Pancreas (tissue), 10 donors: ENCODE measurements at regions not wholly inside any gene's neighbourhood (a gene's known extent, or its start where the extent isn't known, plus 50 kb on each side); places are given as distances from the start of the nearest gene placed in this dataset.
"Not testable (repeated sequence)": the region's sequence is repeated elsewhere in the genome, so short reads cannot be mapped to it uniquely, and the experiment has no call there.

Source experiments
- ATAC-seq, 4 donors: fragments of 200-7000 bp; cut with Tn5 transposase; one replicate each; pipeline versions ENCODE4 v1.8.0 to v1.9.1; 2020; ENCODE audit warnings: mild to moderate bottlenecking in 4 of 4, moderate library complexity in 4 of 4
- DNase-seq, 6 donors: peaks; one replicate each; pipeline ENCODE4 v3.0.0-alpha.2; 2020
- FAIRE-seq: peaks from 2 replicates; lab custom pipeline; 2012; peaks lifted over from hg19 to GRCh38; lab: Jason Lieb, UNC
- H3K27ac ChIP-seq, 4 donors: fragments of 200-600 bp; sonication (generic); 1 replicate in 3 of 4; 2 replicates in 1 of 4; pipeline versions ENCODE4 v1.5.0 to v1.8.0; 2020
- H3K27me3 ChIP-seq, 4 donors: fragments of 200-600 bp; one replicate each; pipeline ENCODE4 v1.8.0; 2021
- H3K36me3 ChIP-seq, 3 donors: fragments of 200-600 bp; sonication (generic) in 1 of 3; one replicate each; pipeline versions ENCODE4 v1.5.0 to v1.8.0; 2020 to 2021
- H3K4me1 ChIP-seq, 3 donors: fragments of 200-600 bp; one replicate each; pipeline ENCODE4 v1.8.0; 2021
- H3K4me3 ChIP-seq, 4 donors: fragments of 200-600 bp; sonication (generic) in 2 of 4; one replicate each; pipeline versions ENCODE4 v1.5.0 to v1.8.0; 2020 to 2021
- H3K9me3 ChIP-seq, 4 donors: fragments of 200-600 bp; one replicate each; pipeline ENCODE4 v1.8.0; 2021
- CTCF ChIP-seq, 4 donors: fragments of 200-600 bp; sonication (generic) in 3 of 4; IDR thresholded peaks; one replicate each; pipeline versions ENCODE4 v1.5.0 to v1.8.0; 2021; ENCODE audit warnings: antibody characterized with exemption in 4 of 4
- WGBS, 2 donors: extraction: QIAGEN DNeasy Blood & Tissue Kit; methylation state at CpG; one replicate each; pipeline ENCODE4 v1.1.7; 2013; 5-methylcytosine and 5-hydroxymethylcytosine counted together
- intact Hi-C, 3 donors: fragments of 100-400 bp; cut with DNase I; formaldehyde crosslinking; loops; one replicate each; pipeline versions ENCODE4 v1.11.1 to v1.14.2; 2022
- donor health status: healthy with polysubstance abuse.
- donor health status: DM: no; HTN: no; CAD: no; lungs with moderate emphysema.
- donor health status: DM: no; HTN: no; CAD: no.
- donor health status: control.
- donor health status: control.
- donor health status: Bipolar disorder and iron deficiency.
- donor health status: DM: yes; HTN: yes; CAD: no.
- donor health status: DM: no; HTN: no; CAD: no.
- donor health status: DM: no; HTN: no; CAD: no.
- donor health status: DM: yes; HTN: yes; CAD: no.

- H3K36me3 ChIP-seq: no peaks in the 10 kb centered on the region
- intact Hi-C loops: no loop called here
- 46 to 66% methylated on average over 2 of the region's 2 CpGs for WGBS, 2 donors
- no peak overlapping the region for H3K4me3 ChIP-seq
- no peak for FAIRE-seq
- no peak for TF ChIP-seq CTCF (IDR thresholded peaks at IDR 0.05)
- peak overlapping the region in 2 of 4 donors; percentile 30 to 31 for H3K27ac ChIP-seq
- no peak for DNase-seq
- no peaks in the 10 kb centered on the region for H3K27me3 ChIP-seq
- peaks cover 39 to 63% (median 60%) of the 10 kb centered on the region in 3 donors for H3K4me1 ChIP-seq
- no peaks in the 10 kb centered on the region for H3K9me3 ChIP-seq
- ATAC-seq: peak in 2 of 4 donors; percentile 7 to 32
Measured at GRCh38 chr5:115453391-115454095, 91.0 kb downstream of the FEM1C start.

- ATAC-seq: no peak
- Histone ChIP-seq H3K27me3 (no peaks in the 10 kb centered on the region), H3K27ac (peak overlapping the region in 2 of 4 donors; percentile 30 to 31), H3K4me3 (no peak overlapping the region), H3K36me3 (no peaks in the 10 kb centered on the region), H3K4me1 (peaks cover 32 to 57% (median 55%) of the 10 kb centered on the region in 3 donors), H3K9me3 (no peaks in the 10 kb centered on the region)
- FAIRE-seq: no peak
- 60 to 69% methylated on average over 2 of the region's 2 CpGs for WGBS, 2 donors
- no peak for DNase-seq
- intact Hi-C loops: no loop called here
- TF ChIP-seq CTCF (IDR thresholded peaks at IDR 0.05): no peak
Measured at GRCh38 chr5:115452536-115453235, 91.9 kb downstream of the FEM1C start.

- FAIRE-seq (no peak), ATAC-seq (peak; percentile 28 to 72 (median 59)), DNase-seq (peak in 1 of 6 donors; percentile 39)
- no peak for TF ChIP-seq CTCF (IDR thresholded peaks at IDR 0.05)
- Histone ChIP-seq H3K27me3 (no peaks in the 10 kb centered on the region), H3K36me3 (no peaks in the 10 kb centered on the region), H3K4me1 (peaks cover 26 to 57% (median 49%) of the 10 kb centered on the region in 3 donors), H3K9me3 (no peaks in the 10 kb centered on the region), H3K27ac (peak overlapping the region; percentile 12 to 74 (median 32)), H3K4me3 (no peak overlapping the region)
- intact Hi-C loops: no loop called here
- WGBS, 2 donors: 33 to 36% methylated on average over 2 of the region's 2 CpGs
Measured at GRCh38 chr5:115452083-115452482, 92.5 kb downstream of the FEM1C start.

- H3K36me3 ChIP-seq: no peaks in the 10 kb centered on the region
- WGBS, 2 donors: 28 to 32% methylated on average over 1 of the region's 1 CpG
- H3K4me3 ChIP-seq: no peak overlapping the region
- H3K9me3 ChIP-seq: no peaks in the 10 kb centered on the region
- peaks cover 22 to 47% (median 41%) of the 10 kb centered on the region in 3 donors for H3K4me1 ChIP-seq
- FAIRE-seq (no peak), ATAC-seq (peak in 3 of 4 donors; percentile 37 to 80 (median 64)), DNase-seq (no peak)
- no peak for TF ChIP-seq CTCF (IDR thresholded peaks at IDR 0.05)
- intact Hi-C loops: no loop called here
- no peaks in the 10 kb centered on the region for H3K27me3 ChIP-seq
- peak overlapping the region; percentile 16 to 76 (median 62) for H3K27ac ChIP-seq
Measured at GRCh38 chr5:115450741-115451140, 93.8 kb downstream of the FEM1C start.

GRCh38 chr5:115448630-115449029 is 95.9 kb downstream of the FEM1C start:
- H3K27ac ChIP-seq, H3K27me3 ChIP-seq, ATAC-seq, FAIRE-seq, intact Hi-C loops, H3K9me3 ChIP-seq, H3K4me3 ChIP-seq, DNase-seq, H3K36me3 ChIP-seq: not testable (repeated sequence)
- peaks cover 22 to 34% (median 33%) of the 10 kb centered on the region in 3 donors for H3K4me1 ChIP-seq
- WGBS, 2 donors: 76 to 83% methylated on average over 7 of the region's 7 CpGs
